A549 (cell line): ENCODE measurements at regions not wholly inside any gene's neighbourhood (a gene's known extent, or its start where the extent isn't known, plus 50 kb on each side); places are given as distances from the start of the nearest gene placed in this dataset.

Experiments
- CHD4 ChIP-seq: fragments of 200-600 bp; sonication (generic); IDR thresholded peaks from 2 replicates; pipeline ENCODE4 v1.6.1; 2016; ENCODE audit warnings: antibody characterized with exemption, mild to moderate bottlenecking, borderline replicate concordance
- EHMT2 ChIP-seq: fragments of 200-600 bp; sonication (generic); IDR thresholded peaks from 2 replicates; pipeline ENCODE4 v1.6.1; 2016; ENCODE audit warnings: antibody characterized with exemption, low read depth, mild to moderate bottlenecking, moderate library complexity
- MAZ ChIP-seq: fragments of 150-350 bp; IDR thresholded peaks from 2 replicates; pipeline ENCODE4 v1.6.1; 2014; ENCODE audit warnings: antibody characterized with exemption, low read depth, low read length, borderline replicate concordance
- RAD21 ChIP-seq, 2 experiments: fragments of >200 bp in 1 of 2; sonication (Bioruptor Twin) in 1 of 2; formaldehyde crosslinking in 1 of 2; IDR thresholded peaks in 1 of 2; conservative IDR thresholded peaks in 1 of 2; 2 replicates in 1 of 2; 3 replicates in 1 of 2; pipeline ENCODE4 v1.6.1; 2012 to 2018; ENCODE audit warnings: inconsistent platforms in 1 of 2
- SREBF2 ChIP-seq: fragments of 450-650 bp; IDR thresholded peaks from 2 replicates; pipeline ENCODE4 v1.6.1; 2014; ENCODE audit warnings: mild to moderate bottlenecking, moderate library complexity
- TF ChIP-seq, protein P1 (sequence below): fragments of >200 bp; sonication (Bioruptor Twin); formaldehyde crosslinking; IDR thresholded peaks from 3 replicates; pipeline ENCODE4 v1.5.1; 2016

DNA sequence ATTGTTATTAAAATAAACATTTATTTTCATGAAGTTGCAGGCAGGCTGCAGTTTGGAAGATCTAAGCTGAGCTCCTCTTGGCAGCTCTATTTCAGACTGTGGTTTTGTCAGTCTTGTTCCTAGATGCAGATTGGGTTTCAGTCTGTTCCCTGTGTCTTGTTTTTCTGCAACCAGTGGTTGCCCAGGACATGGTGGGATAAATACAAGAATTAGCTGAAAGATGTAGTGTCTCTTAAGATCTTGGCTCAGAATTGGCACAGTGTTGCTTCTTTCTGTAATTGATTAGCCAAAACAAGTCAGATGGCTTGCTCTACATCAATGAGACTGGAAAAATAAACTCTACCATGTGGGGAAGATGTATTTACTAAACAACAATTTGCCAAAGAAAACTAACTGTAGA lies 283.0 kb upstream of the BOD1L1 start:
- no peak for TF ChIP-seq MAZ
- TF ChIP-seq CHD4 = no peak
- TF ChIP-seq, protein P1, sequence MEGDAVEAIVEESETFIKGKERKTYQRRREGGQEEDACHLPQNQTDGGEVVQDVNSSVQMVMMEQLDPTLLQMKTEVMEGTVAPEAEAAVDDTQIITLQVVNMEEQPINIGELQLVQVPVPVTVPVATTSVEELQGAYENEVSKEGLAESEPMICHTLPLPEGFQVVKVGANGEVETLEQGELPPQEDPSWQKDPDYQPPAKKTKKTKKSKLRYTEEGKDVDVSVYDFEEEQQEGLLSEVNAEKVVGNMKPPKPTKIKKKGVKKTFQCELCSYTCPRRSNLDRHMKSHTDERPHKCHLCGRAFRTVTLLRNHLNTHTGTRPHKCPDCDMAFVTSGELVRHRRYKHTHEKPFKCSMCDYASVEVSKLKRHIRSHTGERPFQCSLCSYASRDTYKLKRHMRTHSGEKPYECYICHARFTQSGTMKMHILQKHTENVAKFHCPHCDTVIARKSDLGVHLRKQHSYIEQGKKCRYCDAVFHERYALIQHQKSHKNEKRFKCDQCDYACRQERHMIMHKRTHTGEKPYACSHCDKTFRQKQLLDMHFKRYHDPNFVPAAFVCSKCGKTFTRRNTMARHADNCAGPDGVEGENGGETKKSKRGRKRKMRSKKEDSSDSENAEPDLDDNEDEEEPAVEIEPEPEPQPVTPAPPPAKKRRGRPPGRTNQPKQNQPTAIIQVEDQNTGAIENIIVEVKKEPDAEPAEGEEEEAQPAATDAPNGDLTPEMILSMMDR = no peak
- TF ChIP-seq RAD21 (conservative IDR thresholded peaks at IDR 0.05 in 1 of 2, IDR thresholded peaks at IDR 0.05 in 1 of 2) = no peak
- no peak for TF ChIP-seq EHMT2
- no peak for TF ChIP-seq SREBF2
